HG02943 (cell line): ENCODE measurements at regions not wholly inside any gene's neighbourhood (a gene's known extent, or its start where the extent isn't known, plus 50 kb on each side); places are given as distances from the start of the nearest gene placed in this dataset.

Experiments
- ATAC-seq: cut with Tn5 transposase; IDR thresholded peaks from one replicate; pipeline ENCODE4 v1.9.1; 2021; ENCODE audit warnings: mild to moderate bottlenecking, low read depth, moderate library complexity; ENCODE audit not compliant: unreplicated experiment

DNA sequence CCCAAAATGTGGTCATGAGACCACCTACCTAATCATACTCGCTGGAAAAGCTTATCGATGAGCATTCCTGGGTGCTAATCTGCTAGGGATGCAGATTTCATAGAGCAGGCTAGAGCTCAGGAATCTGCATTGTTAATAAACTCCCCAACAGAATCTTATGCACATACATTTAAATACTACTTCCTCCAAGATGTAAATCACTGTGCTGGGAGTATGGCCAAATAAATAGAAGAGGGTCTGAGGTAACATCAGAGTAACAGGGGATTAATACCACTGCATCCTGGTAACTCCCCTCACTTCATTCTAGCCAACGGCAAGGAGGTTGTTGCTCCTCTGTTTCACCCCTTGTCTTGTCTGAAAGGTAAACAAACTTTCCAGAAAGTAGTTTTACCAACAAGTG lies 118.3 kb upstream of the SEMA6D start:
- no peak for ATAC-seq

- no peak for ATAC-seq
Measured at GRCh38 chr15:47599806-47600205, 117.5 kb upstream of the SEMA6D start.

DNA sequence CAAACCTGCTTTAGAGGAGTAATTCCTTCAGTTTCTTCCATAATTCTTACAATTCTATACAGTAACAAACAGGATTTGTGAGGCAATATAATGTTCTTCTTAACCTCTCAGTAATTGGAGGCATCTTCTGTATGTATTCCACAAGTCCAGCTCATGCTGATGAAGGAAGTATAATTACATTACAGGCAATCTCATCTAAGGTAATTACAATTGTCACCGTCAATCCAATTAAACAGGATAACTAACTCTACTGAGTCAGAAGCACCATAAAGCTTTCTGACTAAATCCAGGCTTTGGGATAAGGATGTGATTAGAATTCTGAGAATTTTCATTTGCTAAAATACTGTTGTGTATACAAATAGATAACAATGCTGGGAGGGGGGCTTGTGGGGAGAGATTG lies 115.2 kb upstream of the SEMA6D start:
- ATAC-seq, result no peak

GRCh38 chr15:47603026-47603425 lies 114.3 kb upstream of the SEMA6D start:
- no peak for ATAC-seq

GRCh38 chr15:47607695-47608094 lies 109.6 kb upstream of the SEMA6D start:
- no peak for ATAC-seq

DNA sequence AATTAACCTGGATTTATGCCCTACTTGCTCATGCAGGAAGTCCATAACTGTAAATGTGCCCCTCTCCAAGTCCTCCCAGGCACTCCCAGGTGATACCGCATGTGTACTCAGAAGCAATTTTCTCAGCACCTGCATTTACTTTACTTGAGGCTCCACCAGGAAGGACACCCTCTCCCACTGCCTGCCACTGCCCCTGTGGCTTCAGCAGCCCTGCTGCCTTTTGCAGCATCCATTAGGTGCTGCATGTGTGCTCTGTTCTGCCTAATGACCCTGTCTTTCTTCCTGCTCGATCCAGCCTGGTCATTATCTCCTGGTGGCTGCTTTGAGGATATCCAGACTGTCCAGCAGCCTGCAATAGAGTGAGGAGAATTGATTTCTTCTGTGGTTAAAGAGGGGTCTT lies 107.6 kb upstream of the SEMA6D start:
- no peak for ATAC-seq

GRCh38 chr15:47610736-47611135 lies 106.6 kb upstream of the SEMA6D start:
- no peak for ATAC-seq

DNA sequence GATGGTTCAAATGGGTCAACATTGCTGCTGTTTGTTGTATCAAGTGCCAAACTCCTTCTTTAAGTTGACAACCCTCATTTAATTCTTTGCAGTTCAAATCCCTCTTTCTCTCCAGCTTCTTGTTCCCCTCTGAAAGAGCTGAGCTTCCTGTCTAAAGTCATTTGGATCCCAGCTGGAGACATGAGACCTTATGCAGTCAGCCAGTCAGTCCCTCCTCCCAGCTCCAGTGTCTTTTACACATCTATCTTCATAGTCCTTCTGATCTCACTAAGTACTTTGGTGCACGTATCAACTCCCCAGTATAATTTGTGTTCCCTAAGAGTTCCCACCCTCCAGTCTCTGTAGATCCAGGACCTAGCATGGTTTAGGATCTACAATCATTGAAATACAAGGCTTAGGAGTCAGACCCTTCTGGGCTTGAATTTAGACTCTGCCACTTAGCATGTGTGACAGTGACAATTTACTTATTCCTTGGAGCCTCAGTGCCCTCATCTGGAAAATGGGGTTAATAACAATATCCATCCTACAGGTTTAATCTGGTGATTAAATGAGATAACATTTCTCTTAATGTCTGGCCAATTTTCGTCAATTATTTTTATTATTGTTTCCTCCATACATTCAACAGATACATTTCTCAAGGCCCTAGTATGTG lies 102.8 kb upstream of the SEMA6D start:
- ATAC-seq, result no peak

- no peak for ATAC-seq
Measured at GRCh38 chr15:47616876-47617275, 100.4 kb upstream of the SEMA6D start.

- no peak for ATAC-seq
Measured at GRCh38 chr15:47618241-47618640, 99.1 kb upstream of the SEMA6D start.

- no peak for ATAC-seq
Measured at GRCh38 chr15:47620960-47621681, 96.2 kb upstream of the SEMA6D start.

GRCh38 chr15:47622055-47622454 lies 95.2 kb upstream of the SEMA6D start:
- no peak for ATAC-seq

- no peak for ATAC-seq
Measured at GRCh38 chr15:47624503-47624902, 92.8 kb upstream of the SEMA6D start.

DNA sequence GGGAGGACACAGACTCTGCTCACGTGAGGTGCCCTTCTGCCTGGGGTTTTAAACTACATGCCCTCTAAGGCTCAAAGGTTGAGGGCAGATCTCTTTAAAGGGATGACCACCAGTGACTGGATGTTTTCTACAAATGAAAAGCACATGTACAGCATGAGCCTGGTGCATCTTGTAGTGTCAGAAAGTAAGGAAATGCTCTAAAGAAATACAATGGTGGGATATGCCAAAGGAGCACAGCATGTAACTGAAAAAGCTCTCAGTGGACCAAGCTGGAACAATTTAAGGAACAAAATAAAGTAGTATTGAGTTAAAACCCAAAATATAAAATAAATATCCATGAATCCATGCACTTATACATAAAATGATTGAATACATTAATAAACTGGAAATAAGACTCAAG lies 78.3 kb upstream of the SEMA6D start:
- ATAC-seq, result no peak

- ATAC-seq, result no peak
Measured at GRCh38 chr15:47640079-47640478, 77.2 kb upstream of the SEMA6D start.

- ATAC-seq, result no peak
Measured at GRCh38 chr15:47640901-47641300, 76.4 kb upstream of the SEMA6D start.

GRCh38 chr15:47644722-47645121 lies 72.6 kb upstream of the SEMA6D start:
- no peak for ATAC-seq

GRCh38 chr15:47650564-47650963 lies 66.7 kb upstream of the SEMA6D start:
- ATAC-seq, result no peak

- ATAC-seq, result no peak
Measured at GRCh38 chr15:47652328-47652727, 65.0 kb upstream of the SEMA6D start.

GRCh38 chr15:47652844-47653243 lies 64.5 kb upstream of the SEMA6D start:
- ATAC-seq, result no peak

GRCh38 chr15:47661661-47662180 lies 55.6 kb upstream of the SEMA6D start:
- ATAC-seq, result no peak

DNA sequence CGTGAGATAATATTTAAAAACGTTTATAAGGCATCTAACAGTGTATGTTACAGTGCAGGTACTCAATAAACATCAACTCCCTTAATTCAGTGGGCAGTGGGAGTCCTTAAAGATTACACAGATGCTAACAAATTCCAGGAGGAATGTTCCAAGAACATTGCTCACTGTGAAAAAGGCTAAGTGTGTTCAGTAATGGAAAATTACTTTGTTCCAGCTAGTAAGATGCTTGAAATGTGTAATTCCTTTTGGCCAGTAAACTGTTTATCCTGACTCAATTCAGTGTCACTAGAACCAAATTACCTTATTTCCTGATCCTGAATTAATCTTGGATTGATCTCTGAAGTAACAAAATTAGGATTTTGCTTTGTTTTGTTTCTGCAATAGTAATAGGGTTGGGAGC lies 54.2 kb upstream of the SEMA6D start:
- ATAC-seq, result no peak
